LHCN-M2 (cell line): ENCODE measurements at regions not wholly inside any gene's neighbourhood (a gene's known extent, or its start where the extent isn't known, plus 50 kb on each side); places are given as distances from the start of the nearest gene placed in this dataset.

Source experiments
- DNase-seq: peaks from one replicate; pipeline ENCODE4 v3.0.0-alpha.2; 2012; ENCODE audit warnings: low read depth

DNA sequence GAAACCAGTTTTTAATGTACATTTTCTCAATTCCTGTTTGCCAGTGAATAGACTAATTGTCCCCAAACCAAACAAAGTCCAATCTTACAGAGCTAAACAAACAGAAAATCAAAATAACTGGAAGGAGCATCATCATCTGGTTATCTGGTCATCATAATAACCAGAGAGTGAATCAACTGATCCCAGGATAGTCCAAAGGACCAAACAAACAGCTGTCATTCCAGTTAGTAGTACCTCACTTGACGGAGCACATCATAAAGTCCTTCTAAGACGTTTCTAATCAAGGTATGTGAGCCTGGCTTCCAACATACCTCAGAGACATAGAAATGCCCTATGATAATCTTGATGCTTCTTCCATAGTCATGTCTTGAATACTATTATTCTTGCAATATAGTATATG lies 240.5 kb downstream of the LTN1 start:
- no peak for DNase-seq

DNA sequence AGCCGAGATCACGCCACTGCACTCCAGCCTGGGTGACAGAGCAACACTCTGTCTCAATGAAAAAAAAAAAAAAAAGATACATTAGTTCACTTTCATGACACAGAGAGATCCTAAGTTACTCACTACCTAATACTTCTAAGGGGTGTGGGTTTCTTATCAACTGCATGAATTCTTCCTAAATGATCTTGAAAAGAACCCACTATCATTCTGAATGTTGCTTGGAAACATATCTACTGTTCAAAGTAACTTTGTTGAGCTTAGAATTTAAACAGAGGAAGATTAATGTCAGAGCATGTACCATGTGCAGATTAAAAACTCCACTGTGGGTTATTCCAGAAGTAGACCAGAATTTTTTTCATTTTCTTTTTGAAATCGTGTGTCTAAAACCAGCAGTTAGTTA lies 241.5 kb downstream of the LTN1 start:
- no peak for DNase-seq

DNA sequence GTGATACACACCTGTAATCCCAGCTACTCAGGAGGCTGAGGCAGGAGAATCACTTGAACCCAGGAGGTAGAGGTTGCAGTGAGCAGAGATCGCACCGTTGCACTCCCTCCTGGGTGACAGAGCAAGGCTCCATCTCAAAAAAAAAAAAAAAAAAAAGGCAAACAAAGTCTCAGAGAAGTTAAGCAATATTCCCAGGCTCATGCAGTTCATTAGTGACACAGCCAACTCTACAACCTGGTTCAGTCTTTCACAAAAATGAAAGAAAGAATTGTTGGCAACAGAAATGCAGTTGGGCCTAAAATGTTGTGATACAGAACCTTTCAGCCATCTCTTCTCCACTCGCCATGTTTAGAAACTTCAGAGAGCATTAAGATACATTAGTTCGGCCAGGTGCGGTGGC lies 242.1 kb downstream of the LTN1 start:
- no peak for DNase-seq

- DNase-seq, result no peak
These were observed 243.1 kb downstream of the LTN1 start for GRCh38 chr21:28749536-28749935.

DNA sequence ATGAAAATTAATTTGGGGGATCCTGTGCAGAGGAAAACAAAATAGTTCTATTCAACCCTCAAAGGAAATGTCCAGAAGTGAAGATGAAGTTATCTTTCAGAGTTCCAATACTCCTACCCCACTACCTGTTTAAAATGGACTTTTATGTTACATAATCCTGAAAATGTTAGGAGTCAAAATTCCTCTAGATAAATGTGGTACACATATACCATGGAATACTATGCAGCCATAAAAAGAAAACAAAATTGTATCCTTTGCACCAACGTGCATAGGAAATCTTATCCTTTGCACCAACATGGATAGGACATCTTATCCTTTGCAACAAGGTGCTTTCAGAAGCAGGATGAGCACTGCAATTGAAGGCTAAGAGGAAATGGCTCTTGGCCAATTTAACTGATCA lies 245.2 kb downstream of the LTN1 start:
- DNase-seq, result no peak

GRCh38 chr21:28746166-28746565 lies 246.5 kb downstream of the LTN1 start:
- no peak for DNase-seq

DNA sequence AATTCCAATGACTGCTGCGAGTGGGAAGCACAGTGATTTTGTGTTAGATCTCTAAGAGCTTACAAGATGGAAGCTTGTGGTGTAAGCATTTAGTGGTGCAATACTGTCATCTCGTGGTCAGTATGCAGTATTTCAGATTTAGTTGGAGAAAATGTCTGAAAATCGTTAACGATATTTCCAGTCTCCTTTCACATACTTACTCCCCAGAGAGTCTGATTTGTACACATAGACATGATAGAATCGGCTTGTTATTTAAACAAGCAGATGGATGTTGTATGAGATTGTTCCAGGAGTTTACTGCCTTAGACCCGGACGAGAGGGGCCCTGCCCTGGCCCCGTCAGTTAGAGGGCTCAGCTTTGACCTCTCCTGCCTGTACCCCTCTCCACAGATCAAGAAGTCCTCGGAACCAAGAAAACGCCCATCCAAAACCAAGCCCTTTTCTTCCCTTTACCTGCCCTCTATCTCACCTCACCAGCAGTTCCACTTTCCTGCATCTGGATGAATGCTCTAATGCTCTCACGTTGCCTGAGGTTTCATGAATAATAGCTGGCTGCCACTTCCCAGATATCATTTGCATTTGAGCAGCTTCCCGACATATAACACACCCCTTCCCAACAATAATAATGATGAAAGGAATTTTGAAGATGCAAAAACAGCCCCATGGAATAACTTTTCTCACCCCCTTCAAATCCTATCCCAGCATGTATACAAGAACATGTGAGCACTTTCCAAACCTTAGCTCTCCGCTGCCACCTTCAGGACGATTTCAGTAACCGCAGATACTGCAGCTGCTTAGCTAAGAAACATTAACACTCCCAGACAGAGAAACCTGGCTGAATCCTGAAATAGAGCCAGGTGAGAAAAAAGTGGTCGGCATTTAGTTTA lies 247.3 kb downstream of the LTN1 start:
- DNase-seq, result peak; percentile 84

DNA sequence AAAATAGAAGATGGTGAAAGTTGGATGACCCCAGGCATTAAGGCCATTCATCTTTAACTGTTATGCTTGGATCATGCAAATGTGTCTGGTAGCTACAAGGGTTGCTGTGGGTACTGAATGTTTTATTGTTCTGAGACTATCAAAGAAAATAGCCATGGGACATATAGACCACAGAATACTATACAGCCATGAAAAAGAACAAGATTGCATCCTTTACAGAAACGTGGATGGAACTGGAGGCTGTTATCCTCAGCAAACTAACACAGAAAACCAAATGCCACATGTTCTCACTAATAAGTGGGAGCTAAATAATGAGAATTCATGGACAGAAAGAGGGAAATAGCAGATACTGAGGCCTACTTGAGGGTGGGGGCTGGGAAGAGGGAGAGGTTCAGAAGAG lies 249.0 kb downstream of the LTN1 start:
- DNase-seq, result no peak

- DNase-seq, result peak; percentile 58
These were observed 250.2 kb downstream of the LTN1 start for GRCh38 chr21:28742527-28742926.

- DNase-seq, result no peak
These were observed 252.6 kb downstream of the LTN1 start for GRCh38 chr21:28740125-28740524.

DNA sequence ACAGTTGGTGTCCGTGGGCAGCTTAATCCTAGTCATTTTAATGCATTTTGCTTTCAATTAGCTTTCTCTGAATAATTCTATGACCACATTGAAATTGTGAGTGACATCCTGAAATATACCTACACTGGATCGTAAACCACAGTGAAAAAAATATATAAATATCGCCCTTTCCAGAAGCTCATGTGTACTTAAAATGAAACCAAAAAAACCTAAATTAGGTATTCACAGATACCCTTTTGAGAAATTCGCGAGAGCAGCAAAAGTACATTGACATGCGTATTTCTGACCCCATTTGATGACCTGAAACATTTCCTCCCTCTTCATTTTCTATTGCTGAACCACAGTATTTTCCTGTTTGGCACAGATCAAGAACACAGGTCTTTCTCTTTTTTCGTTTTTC lies 253.8 kb downstream of the LTN1 start:
- DNase-seq, result no peak

GRCh38 chr21:28738420-28738704 lies 254.3 kb downstream of the LTN1 start:
- no peak for DNase-seq

- DNase-seq, result peak; percentile 4
These were observed 254.8 kb downstream of the LTN1 start for GRCh38 chr21:28737674-28738419.

- DNase-seq, result no peak
These were observed 258.0 kb downstream of the LTN1 start for GRCh38 chr21:28734522-28735175.

- DNase-seq, result no peak
These were observed 260.9 kb downstream of the LTN1 start for GRCh38 chr21:28731700-28732321.

DNA sequence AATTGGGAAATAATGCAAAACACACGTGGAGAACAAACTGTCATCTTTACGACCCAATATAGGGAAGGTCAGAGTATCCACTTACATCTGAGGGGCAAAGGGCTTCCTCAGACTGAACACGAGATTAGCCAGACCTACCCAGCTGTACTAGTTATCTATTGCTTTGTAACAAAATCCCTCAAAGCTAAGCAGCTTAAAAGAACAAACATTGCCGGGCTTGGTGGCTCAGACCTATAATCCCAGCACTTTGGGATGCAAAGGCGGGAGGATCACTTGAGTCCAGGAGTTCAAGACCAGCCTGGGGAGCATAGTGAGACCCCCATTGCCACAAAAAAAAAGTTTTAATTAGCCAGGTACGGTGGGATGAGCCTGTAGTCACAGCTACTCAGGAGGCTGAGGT lies 262.8 kb downstream of the LTN1 start:
- no peak for DNase-seq

DNA sequence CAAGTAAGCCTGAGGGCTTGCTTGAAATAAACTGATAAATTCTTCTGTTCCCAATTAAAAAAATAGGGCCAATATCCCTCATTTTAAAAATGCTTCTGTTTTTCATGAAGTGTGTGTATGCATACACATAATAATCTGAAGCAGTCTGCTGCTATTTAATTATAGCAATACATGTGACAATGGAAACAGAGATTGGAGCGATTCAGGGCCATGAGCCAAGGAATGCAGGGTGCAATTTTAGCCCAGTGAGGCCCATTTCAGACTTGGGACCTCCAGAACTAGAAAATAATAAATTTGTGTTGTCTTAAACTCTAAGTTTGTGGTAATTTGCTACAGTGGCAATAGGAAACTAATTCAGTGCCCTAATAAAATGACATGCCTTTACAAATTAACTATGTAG lies 264.9 kb downstream of the LTN1 start:
- no peak for DNase-seq

DNA sequence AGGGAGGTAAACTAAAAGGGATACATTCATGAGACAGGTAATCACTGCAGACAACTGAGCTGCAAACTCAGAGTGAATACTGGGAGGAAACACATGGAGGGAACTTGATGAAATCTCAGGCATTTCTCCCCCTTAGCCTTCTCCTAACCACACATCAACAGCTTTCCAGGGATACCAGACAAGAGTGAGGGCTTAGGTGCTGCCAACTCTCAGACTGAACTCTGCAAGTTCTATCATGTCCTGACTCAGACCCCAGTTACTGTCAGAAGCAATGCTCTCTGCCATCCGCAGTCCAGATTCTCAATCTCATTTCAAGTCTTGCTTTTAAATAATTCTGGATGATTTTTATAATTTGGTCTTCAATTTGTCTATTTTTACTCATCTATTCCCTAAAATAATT lies 267.3 kb downstream of the LTN1 start:
- no peak for DNase-seq

GRCh38 chr21:28723646-28724045 lies 269.0 kb downstream of the LTN1 start:
- no peak for DNase-seq

DNA sequence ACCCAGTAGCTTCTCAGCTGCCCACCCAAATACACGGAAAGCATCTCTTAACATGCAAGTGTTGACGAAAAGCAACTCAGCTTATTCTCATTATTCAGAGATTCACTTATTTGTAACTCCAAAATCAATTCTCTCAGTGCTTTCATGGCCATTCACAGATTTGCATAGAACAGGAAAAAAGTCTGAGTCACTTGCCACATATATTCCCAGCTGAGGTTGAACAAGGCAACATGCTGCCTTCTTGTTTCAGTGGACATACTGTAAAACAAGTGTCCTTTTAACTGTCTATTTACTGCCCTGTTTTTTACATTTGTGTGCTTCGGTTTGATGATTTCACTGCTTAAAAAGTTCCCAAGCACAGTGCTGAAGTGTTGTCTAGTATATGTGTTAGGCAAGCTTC lies 273.0 kb downstream of the LTN1 start:
- peak; percentile 7 for DNase-seq

DNA sequence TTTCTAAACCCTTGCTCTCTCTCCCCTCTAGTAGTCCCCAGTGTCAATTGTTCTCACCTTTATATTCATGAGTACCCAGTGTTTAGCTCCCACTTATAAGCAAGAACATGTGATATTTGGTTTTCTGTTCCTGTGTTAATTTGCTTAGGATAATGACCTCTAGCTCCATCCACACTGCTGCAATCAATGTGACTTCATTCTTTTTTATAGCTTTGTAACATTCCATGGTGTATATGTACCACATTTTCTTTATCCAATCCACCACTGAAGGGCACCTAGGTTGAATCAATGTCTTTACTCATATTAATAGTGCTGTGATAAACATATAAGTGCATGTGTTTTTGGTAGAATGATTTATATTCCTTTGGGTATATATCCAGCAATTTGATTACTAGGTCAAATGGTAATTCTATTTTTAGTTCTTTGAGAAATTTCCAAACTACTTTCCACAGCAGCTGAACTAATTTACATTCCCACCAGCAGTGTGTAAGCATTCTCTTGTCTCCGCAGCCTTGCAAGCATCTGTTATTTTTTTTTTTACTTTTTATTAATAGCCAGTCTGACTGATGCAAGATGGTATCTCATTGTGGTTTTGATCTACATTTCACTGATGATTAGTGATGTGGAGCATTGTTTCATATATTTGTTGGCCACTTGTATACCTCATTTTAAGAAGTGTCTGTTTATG lies 277.8 kb downstream of the LTN1 start:
- DNase-seq, result peak; percentile 91

GRCh38 chr21:28712411-28712810 lies 280.3 kb downstream of the LTN1 start:
- peak; percentile 3 for DNase-seq
